Mucosa of descending colon (tissue), 3 donors: ENCODE measurements at regions not wholly inside any gene's neighbourhood (a gene's known extent, or its start where the extent isn't known, plus 50 kb on each side); places are given as distances from the start of the nearest gene placed in this dataset.

ENCODE experiments used
- ATAC-seq: fragments of 200-7000 bp; cut with Tn5 transposase; one replicate; pipeline ENCODE4 v1.9.1; 2020; ENCODE audit warnings: mild to moderate bottlenecking, moderate library complexity
- DNase-seq, 3 donors: peaks; one replicate each; pipeline ENCODE4 v3.0.0-alpha.2; 2020
- H3K36me3 ChIP-seq: fragments of 200-600 bp; one replicate; pipeline ENCODE4 v1.8.0; 2021; ENCODE audit warnings: low read depth, mild to moderate bottlenecking
- H3K4me1 ChIP-seq: fragments of 200-600 bp; one replicate; pipeline ENCODE4 v1.8.0; 2021; ENCODE audit warnings: low read depth, mild to moderate bottlenecking
- H3K4me3 ChIP-seq: fragments of 200-600 bp; one replicate; pipeline ENCODE4 v1.8.0; 2021; ENCODE audit warnings: mild to moderate bottlenecking
- H3K9me3 ChIP-seq: fragments of 200-600 bp; one replicate; pipeline ENCODE4 v1.8.0; 2021; ENCODE audit warnings: mild to moderate bottlenecking
- CTCF ChIP-seq: fragments of 200-600 bp; IDR thresholded peaks from one replicate; pipeline ENCODE4 v1.8.0; 2022; ENCODE audit warnings: antibody characterized with exemption, mild to moderate bottlenecking
- intact Hi-C, 2 donors: fragments of 100-400 bp; cut with DNase I in 1 of 2; cut with micrococcal nuclease in 1 of 2; formaldehyde crosslinking; loops; one replicate each; pipeline versions ENCODE4 v1.11.0 to v1.11.1; 2022; cut with DNase I, micrococcal nuclease
- donor health status: DM: no; HTN: no; CAD: no; lungs with moderate emphysema.
- donor health status: DM: no; HTN: no; CAD: no.
- donor health status: DM: no; HTN: yes; CAD: no.

GRCh38 chr7:24135003-24135817 is 148.8 kb upstream of the NPY start:
- Histone ChIP-seq H3K4me3 (no peak overlapping the region), H3K36me3 (no peaks in the 10 kb centered on the region), H3K4me1 (no peaks in the 10 kb centered on the region), H3K9me3 (no peaks in the 10 kb centered on the region)
- no peak for ATAC-seq
- intact Hi-C loops, result no loop called here
- no peak for TF ChIP-seq CTCF
- no peak for DNase-seq

- no peaks in the 10 kb centered on the region for H3K9me3 ChIP-seq
- TF ChIP-seq CTCF, result no peak
- no peak for DNase-seq
Observed at GRCh38 chr7:24137338-24137737, 146.7 kb upstream of the NPY start.

GRCh38 chr7:24138343-24138742 is 145.6 kb upstream of the NPY start:
- DNase-seq (no peak), ATAC-seq (no peak)
- TF ChIP-seq CTCF, result no peak

More at GRCh38 chr7:24137338-24137737, 146.7 kb upstream of the NPY start:
- Histone ChIP-seq H3K36me3 (no peaks in the 10 kb centered on the region), H3K4me1 (no peaks in the 10 kb centered on the region), H3K4me3 (no peak overlapping the region)
- intact Hi-C loops, result no loop called here
- no peak for ATAC-seq

GRCh38 chr7:24140001-24140400 is 144.0 kb upstream of the NPY start:
- intact Hi-C loops, result no loop called here
- no peak for DNase-seq
- H3K36me3 ChIP-seq, result no peaks in the 10 kb centered on the region
- TF ChIP-seq CTCF, result no peak
- H3K4me1 ChIP-seq, result no peaks in the 10 kb centered on the region
- H3K4me3 ChIP-seq, result no peak overlapping the region
- ATAC-seq, result peak; percentile 36
- no peaks in the 10 kb centered on the region for H3K9me3 ChIP-seq

More at GRCh38 chr7:24138343-24138742, 145.6 kb upstream of the NPY start:
- no peaks in the 10 kb centered on the region for H3K4me1 ChIP-seq
- H3K9me3 ChIP-seq, result no peaks in the 10 kb centered on the region
- intact Hi-C loops, result no loop called here
- H3K4me3 ChIP-seq, result no peak overlapping the region
- H3K36me3 ChIP-seq, result no peaks in the 10 kb centered on the region

- intact Hi-C loops, result no loop called here
- no peaks in the 10 kb centered on the region for H3K4me1 ChIP-seq
- no peak for ATAC-seq
- no peak for DNase-seq
- TF ChIP-seq CTCF, result no peak
- H3K9me3 ChIP-seq, result no peaks in the 10 kb centered on the region
- no peak overlapping the region for H3K4me3 ChIP-seq
- H3K36me3 ChIP-seq, result no peaks in the 10 kb centered on the region
Observed at GRCh38 chr7:24141874-24142509, 142.0 kb upstream of the NPY start.
